HK-2 (cell line): ENCODE measurements at regions not wholly inside any gene's neighbourhood (a gene's known extent, or its start where the extent isn't known, plus 50 kb on each side); places are given as distances from the start of the nearest gene placed in this dataset.

Source experiments
- DNase-seq: peaks from one replicate; pipeline ENCODE4 v3.0.0-alpha.2; 2018; ENCODE audit not compliant: unreplicated experiment

GRCh38 chr11:115561116-115561515 lies 56.9 kb upstream of the CADM1 start:
- no peak for DNase-seq

GRCh38 chr11:115558635-115559034 lies 54.4 kb upstream of the CADM1 start:
- no peak for DNase-seq

GRCh38 chr11:115557681-115558080 lies 53.5 kb upstream of the CADM1 start:
- DNase-seq = no peak

GRCh38 chr11:115556984-115557383 lies 52.8 kb upstream of the CADM1 start:
- DNase-seq = no peak

GRCh38 chr11:115555336-115556090 lies 51.3 kb upstream of the CADM1 start:
- DNase-seq = no peak
